HFFc6 (cell line): ENCODE measurements at regions not wholly inside any gene's neighbourhood (a gene's known extent, or its start where the extent isn't known, plus 50 kb on each side); places are given as distances from the start of the nearest gene placed in this dataset.

Experiments
- DNase-seq: peaks from one replicate; pipeline ENCODE4 v3.0.0-alpha.2; 2018
- H3K27ac Mint-ChIP-seq: 2 replicates; pipeline ENCODE4 v1.8.0; 2020; ENCODE audit warnings: mild to moderate bottlenecking, mixed read lengths
- H3K27me3 Mint-ChIP-seq: 2 replicates; pipeline ENCODE4 v1.8.0; 2021; ENCODE audit warnings: mild to moderate bottlenecking, moderate library complexity, mixed read lengths; ENCODE audit not compliant: insufficient read depth
- H3K36me3 Mint-ChIP-seq: 2 replicates; pipeline ENCODE4 v1.8.0; 2021; ENCODE audit warnings: low read depth, mixed read lengths
- H3K4me1 Mint-ChIP-seq: 2 replicates; pipeline ENCODE4 v1.8.0; 2020; ENCODE audit warnings: low read depth, mixed read lengths
- H3K4me3 Mint-ChIP-seq: 2 replicates; pipeline ENCODE4 v1.8.0; 2020; ENCODE audit warnings: mild to moderate bottlenecking, moderate library complexity, mixed read lengths
- H3K9me3 Mint-ChIP-seq: 2 replicates; pipeline ENCODE4 v1.8.0; 2020; ENCODE audit warnings: mild to moderate bottlenecking, mixed read lengths
- TF ChIP-seq, protein P1 (sequence below): fragments of 200-600 bp; sonication (generic); IDR thresholded peaks from 2 replicates; pipeline ENCODE4 v1.5.0; 2021; ENCODE audit warnings: antibody characterized with exemption, mild to moderate bottlenecking

DNA sequence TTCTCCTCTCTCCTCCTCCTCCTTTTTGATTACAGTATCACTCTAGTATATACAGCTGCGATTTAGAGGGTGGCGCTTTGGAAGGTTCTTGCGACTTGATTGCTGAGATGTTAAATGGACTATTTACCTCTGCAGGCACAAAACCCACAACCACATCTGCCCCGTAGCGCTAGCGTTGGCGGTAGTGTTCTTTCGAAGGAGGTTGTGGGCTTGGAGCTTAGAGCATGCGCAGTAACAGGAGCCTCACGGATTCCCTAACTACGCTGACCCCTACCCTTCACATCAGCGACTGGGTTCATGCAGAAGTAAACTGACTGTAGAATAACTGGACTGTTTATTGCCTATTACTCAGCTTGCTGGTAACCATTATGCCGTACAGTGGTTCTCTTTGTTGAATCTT is 58.0 kb downstream of the CGGBP1 start:
- TF ChIP-seq, protein P1, sequence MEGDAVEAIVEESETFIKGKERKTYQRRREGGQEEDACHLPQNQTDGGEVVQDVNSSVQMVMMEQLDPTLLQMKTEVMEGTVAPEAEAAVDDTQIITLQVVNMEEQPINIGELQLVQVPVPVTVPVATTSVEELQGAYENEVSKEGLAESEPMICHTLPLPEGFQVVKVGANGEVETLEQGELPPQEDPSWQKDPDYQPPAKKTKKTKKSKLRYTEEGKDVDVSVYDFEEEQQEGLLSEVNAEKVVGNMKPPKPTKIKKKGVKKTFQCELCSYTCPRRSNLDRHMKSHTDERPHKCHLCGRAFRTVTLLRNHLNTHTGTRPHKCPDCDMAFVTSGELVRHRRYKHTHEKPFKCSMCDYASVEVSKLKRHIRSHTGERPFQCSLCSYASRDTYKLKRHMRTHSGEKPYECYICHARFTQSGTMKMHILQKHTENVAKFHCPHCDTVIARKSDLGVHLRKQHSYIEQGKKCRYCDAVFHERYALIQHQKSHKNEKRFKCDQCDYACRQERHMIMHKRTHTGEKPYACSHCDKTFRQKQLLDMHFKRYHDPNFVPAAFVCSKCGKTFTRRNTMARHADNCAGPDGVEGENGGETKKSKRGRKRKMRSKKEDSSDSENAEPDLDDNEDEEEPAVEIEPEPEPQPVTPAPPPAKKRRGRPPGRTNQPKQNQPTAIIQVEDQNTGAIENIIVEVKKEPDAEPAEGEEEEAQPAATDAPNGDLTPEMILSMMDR: no peak
- H3K27me3 Mint-ChIP-seq: peaks cover 2% of the 10 kb centered on the region; the same call in 1 of the 2 replicates
- H3K4me1 Mint-ChIP-seq: peaks cover 32% of the 10 kb centered on the region
- H3K36me3 Mint-ChIP-seq: no peaks in the 10 kb centered on the region
- no peaks in the 10 kb centered on the region for H3K9me3 Mint-ChIP-seq
- no peak for DNase-seq
- H3K4me3 Mint-ChIP-seq: no peak overlapping the region
- no peak overlapping the region for H3K27ac Mint-ChIP-seq

DNA sequence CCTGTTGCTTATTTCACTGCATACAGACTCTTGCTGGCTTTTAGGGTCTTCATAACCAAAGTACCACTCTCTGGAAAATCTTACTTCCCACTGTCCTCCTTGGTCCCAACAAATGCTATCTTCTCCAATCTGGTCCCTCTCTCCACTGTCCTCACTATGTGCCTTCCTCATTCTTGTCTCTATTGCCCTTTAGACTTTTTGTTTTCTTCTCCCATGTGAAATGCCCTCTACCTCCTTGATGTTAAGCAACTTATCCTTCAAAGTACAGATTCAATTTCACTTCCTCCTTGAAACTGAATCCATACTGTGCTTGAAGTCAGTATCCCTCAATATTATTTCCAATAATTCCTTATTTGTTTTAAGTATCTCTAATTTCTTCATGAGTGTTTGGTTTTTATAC is 60.8 kb downstream of the CGGBP1 start:
- H3K36me3 Mint-ChIP-seq: no peaks in the 10 kb centered on the region
- TF ChIP-seq, protein P1: no peak
- H3K4me3 Mint-ChIP-seq: no peak overlapping the region
- H3K4me1 Mint-ChIP-seq: peaks cover 21% of the 10 kb centered on the region
- no peak for DNase-seq
- H3K9me3 Mint-ChIP-seq: no peaks in the 10 kb centered on the region
- H3K27me3 Mint-ChIP-seq: peaks cover 2% of the 10 kb centered on the region; the same call in 1 of the 2 replicates
- H3K27ac Mint-ChIP-seq: no peak overlapping the region

DNA sequence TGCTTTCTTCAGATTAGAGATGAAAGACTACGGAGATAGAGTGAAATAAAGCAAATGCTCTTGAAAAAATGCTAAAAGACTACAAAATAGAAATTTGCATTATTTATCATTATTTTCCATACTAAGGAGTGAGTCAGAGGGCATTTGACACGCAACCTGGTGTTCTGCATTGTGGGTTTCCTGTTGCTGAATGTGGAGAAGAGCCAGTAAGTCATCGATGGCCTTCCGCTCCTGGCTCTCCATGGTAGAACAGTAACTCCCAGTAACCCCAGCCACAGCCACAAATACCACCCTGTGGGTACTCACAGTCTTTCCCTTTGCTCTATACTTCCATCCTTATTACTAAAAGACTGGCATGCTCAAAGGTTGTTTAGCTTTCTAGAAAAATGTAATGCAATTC is 61.5 kb downstream of the CGGBP1 start:
- TF ChIP-seq, protein P1: no peak
- H3K27me3 Mint-ChIP-seq: peaks cover 2% of the 10 kb centered on the region; the same call in 1 of the 2 replicates
- H3K27ac Mint-ChIP-seq: peak overlapping the region; percentile 54; the same call in 1 of the 2 replicates
- no peaks in the 10 kb centered on the region for H3K9me3 Mint-ChIP-seq
- DNase-seq: no peak
- no peaks in the 10 kb centered on the region for H3K36me3 Mint-ChIP-seq
- peak overlapping the region; percentile 76; the same call in 1 of the 2 replicates for H3K4me3 Mint-ChIP-seq
- H3K4me1 Mint-ChIP-seq: peaks cover 18% of the 10 kb centered on the region

DNA sequence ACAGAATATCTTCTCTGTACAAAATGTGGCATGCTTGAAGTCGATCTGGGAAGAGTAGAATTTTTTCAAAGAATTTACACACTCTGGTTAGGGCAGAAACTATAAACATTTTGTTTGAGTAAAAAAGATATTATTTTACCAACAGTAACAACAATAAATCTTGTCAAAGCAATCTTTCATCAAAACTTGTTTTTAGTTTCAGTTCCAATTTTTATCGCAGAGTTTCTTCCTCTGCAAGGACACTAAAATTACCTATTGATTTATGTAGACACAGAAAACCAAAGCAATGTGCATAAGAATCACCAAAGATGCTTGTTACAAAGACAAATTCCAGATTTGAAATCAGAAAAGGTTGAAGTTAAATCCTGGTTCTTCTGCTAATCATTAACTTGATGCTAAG is 61.9 kb downstream of the CGGBP1 start:
- Mint-ChIP-seq H3K9me3 (no peaks in the 10 kb centered on the region), H3K4me1 (peaks cover 18% of the 10 kb centered on the region), H3K4me3 (peak overlapping the region; percentile 76), H3K27me3 (peaks cover 2% of the 10 kb centered on the region; the same call in 1 of the 2 replicates), H3K36me3 (no peaks in the 10 kb centered on the region), H3K27ac (peak overlapping the region; percentile 54; the same call in 1 of the 2 replicates)
- TF ChIP-seq, protein P1: no peak
- DNase-seq: no peak

DNA sequence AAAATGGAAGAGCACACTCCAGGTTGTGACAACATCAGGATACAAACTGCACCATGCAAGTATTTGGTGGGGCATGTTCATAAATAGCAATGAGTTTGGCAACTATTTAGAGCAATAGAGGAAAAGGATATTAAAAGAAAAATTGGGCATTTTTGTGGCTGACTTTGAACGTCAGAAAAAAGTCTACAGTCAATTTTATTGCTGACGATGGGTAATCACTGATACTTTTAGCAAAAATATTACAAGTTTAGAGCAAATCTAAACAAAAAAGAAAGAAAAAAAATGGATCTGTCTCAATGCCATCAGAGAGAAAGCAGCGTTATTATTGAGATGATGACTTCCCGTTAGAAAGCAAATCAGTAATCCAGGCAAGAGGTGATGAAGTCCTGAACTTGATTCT is 65.2 kb downstream of the CGGBP1 start:
- Mint-ChIP-seq H3K27ac (no peak overlapping the region), H3K4me1 (peaks cover 18% of the 10 kb centered on the region; the same call in 1 of the 2 replicates), H3K9me3 (no peaks in the 10 kb centered on the region), H3K36me3 (no peaks in the 10 kb centered on the region), H3K4me3 (no peak overlapping the region), H3K27me3 (no peaks in the 10 kb centered on the region)
- DNase-seq: no peak
- TF ChIP-seq, protein P1: no peak

DNA sequence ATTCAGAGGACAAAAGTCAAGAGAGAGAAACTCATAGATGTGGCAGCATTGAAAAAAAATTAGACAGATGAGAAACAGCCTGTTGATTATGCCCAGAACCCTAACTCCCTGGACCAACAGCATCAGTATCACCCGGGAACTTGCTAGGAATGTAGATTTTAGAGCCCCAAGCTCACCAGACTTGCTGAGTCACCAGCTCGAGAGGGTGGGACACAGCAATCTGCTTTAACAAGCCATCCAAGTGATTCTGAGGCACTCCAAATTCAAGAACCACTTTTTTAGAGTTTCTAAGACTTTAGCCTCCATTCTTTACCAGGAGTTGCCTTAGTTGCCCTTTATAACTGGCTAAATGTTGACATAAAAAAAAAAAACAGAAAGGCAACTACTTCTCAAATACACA is 70.9 kb downstream of the CGGBP1 start:
- peaks cover 2% of the 10 kb centered on the region for H3K27me3 Mint-ChIP-seq
- no peaks in the 10 kb centered on the region for H3K36me3 Mint-ChIP-seq
- no peaks in the 10 kb centered on the region; the same call in 1 of the 2 replicates for H3K4me1 Mint-ChIP-seq
- TF ChIP-seq, protein P1: no peak
- H3K4me3 Mint-ChIP-seq: no peak overlapping the region
- no peaks in the 10 kb centered on the region for H3K9me3 Mint-ChIP-seq
- no peak for DNase-seq
- H3K27ac Mint-ChIP-seq: no peak overlapping the region
